NCI-H1417 treated with DMSO at 0.1 percent for 48 hours (cell line): ENCODE measurements at regions not wholly inside any gene's neighbourhood (a gene's known extent, or its start where the extent isn't known, plus 50 kb on each side); places are given as distances from the start of the nearest gene placed in this dataset.
"Not testable (repeated sequence)": the region's sequence is repeated elsewhere in the genome, so short reads cannot be mapped to it uniquely, and the experiment has no call there.

ENCODE experiments used
- DNase-seq: peaks from one replicate; lab custom pipeline; 2025; lab: John Stamatoyannopoulos, UW

DNA sequence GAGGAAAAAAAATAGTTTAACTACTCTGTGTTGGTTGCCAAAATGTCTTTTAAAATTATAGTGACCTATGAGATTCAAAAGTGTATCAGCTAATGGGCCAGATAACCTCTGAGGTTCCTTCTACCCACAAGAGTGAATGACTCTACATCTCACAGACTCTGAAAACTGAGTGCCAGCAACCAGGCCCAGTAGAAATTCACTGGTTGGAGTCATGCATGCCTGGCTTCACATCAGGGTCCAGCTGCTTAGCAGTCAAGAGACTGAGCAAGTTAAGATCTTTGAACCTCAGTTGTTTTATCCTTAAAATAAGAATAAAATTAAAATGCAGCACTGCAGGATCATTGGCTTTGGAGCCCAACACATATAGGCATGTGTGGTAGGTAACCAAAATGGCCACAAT lies 342.6 kb upstream of the NFIA start:
- no peak for DNase-seq

DNA sequence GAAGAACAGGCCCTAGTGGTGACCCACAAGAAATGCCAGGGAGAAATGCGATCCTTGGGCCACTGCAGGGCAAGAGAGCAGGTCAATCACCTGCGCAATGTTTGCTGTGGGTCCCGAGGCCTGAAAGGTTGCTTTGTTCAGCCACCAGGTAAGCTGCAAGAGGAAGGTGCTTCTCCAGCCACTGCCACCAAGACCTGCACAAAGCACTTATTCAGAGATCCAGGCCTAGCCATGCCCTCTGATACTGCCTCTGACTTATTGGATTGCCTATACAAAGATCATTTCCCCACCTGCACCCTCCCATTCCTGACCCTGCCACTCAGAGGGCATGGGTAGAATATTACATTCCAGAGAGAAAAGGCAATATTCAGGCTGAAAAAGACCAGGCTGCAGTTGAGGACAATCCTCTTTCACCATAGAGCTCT lies 349.4 kb upstream of the NFIA start:
- DNase-seq: no peak

DNA sequence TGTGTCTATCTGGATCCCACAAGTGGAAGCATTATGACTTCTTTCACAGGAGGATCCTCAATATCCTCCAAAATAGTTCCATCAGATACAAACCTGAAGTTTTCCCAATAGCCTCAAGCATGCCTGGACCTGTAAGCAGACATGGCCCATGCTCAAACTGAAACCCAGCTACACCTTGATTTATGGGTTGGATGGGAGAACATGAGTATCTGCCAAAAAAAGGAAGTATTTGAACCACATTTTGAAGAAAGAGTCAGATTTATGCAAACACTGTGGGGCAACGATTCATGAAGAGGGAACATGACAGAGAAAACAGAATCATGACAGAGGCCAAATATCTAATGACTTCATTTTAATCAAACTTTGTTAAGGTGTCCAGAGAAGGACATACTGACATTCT lies 351.0 kb upstream of the NFIA start:
- no peak for DNase-seq

DNA sequence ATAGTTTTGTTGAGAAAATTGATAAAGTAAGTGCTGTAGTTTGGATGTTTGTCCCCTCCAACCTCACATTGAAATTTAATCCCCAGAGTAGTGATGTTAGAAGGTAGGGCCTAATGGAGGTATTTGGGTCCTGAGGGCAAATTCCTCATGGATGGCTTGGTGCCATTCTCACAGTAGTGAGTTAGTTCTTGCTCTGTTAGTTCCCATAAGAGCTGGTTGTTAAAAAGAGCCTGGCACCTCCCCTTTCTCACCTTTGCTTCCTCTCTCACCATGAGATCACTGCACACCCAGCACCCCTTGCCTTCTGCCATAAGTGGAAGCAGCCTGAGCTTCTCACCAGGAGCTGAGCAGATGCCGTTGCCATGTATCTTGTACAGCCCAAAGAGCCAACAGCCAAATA lies 354.8 kb upstream of the NFIA start:
- DNase-seq: no peak

DNA sequence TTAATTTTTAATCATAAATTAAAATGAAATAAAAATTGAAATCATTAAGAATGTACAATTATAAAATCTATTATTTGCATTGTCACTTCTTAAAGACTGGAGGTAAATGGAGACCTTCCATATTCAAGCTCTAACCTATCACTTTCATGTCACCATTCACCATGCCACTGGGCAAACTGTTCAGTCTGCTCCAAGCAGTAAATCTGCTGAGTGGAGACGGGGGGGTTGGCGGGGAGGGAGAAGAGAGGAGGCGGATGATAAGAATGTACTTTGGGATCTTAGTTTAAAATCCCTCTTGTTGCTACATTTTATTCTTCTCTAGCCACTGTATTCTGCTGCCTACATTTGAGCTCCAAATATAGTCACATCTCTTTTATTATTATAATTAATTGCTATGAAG lies 365.9 kb upstream of the NFIA start:
- no peak for DNase-seq

DNA sequence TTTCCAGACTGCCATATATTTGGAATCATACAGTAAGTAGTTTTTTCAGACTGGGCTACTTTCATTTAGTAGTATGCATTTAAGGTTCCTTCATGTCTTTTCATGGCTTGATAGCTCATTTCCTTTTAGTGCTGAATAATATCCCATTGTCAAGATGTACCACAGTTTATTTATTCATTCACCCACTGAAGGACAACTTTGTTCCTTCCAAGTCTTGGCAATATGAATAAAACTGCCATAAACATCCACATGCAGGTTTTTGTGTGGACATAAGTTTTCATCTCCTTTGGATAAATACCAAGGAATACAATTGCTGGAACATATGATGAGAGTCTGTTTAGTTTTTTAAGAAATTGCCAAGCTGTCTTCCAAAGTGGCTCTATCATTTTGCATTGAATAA lies 366.4 kb upstream of the NFIA start:
- DNase-seq: no peak

DNA sequence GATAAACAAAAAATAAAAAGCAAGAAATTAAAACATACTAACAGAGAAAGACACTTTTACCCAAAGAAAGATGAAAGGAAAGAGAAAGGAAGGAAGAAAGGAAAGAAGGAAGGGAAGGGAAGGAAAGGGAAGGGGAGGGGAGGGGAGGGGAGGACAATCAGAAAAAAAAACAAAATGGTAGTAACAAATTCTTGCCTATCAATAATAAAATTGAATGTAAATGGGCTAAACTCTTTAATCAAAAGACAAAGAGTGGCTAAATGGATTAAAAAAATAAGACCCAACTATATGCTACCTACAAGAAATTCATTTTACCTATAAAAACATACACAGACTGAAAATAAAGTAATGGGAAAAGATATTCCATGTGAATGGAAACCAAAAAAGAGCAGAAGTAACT lies 372.9 kb upstream of the NFIA start:
- DNase-seq: no peak

DNA sequence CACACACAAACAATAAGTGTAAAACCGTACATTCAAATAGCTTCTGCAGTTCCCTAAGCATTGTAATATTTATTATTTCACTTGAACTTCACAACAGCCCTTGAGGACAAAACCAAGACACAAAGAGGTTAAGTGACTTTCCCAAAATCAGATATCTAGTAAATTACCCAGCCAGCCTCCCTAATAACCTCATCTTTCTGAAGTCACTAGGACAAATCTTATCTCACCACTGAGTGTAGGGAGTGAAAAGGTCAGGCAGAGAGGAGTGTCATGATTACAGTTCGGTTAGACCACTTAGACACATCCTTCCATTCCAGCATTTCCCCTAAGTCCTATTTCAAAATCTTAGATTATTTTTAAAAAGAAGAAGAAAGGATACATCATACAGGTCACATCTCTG lies 377.3 kb upstream of the NFIA start:
- DNase-seq: no peak

DNA sequence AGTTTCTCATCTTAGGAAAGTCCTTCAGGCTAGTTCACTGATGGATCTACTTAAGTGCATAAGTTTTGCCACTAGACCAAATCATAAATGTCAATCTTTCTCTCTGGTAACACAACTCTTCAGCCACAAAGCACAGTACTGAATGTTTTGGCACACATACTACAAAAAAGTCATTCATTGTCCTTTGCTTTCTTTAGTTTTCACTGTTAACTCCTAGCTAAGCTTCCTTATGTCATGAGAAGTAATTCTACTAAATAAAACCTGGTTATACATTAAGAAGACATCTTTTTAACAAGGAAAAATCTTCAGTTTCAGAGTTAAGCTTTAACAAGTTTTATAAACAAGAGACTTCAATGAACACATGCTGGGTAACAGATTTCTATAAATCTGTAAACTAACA lies 379.2 kb upstream of the NFIA start:
- no peak for DNase-seq

DNA sequence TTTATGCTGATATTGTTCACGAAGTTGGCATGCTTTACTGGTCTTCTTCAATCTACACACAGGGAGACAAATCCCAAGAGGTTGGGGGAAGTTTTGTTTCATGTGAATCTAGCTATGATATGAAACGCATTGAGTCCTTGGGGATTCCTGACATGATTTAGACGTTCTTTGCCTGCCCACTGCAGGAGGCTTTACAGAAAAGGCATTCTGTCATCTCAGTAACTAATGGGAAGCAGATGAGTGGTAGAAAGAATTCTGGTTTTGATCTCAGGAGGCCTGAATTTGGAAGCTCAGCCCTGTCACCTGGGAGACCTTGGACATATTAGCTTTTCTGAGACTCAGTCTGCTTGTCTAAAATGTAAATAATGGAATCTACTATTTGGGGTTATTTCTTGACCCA lies 383.0 kb upstream of the NFIA start:
- no peak for DNase-seq

DNA sequence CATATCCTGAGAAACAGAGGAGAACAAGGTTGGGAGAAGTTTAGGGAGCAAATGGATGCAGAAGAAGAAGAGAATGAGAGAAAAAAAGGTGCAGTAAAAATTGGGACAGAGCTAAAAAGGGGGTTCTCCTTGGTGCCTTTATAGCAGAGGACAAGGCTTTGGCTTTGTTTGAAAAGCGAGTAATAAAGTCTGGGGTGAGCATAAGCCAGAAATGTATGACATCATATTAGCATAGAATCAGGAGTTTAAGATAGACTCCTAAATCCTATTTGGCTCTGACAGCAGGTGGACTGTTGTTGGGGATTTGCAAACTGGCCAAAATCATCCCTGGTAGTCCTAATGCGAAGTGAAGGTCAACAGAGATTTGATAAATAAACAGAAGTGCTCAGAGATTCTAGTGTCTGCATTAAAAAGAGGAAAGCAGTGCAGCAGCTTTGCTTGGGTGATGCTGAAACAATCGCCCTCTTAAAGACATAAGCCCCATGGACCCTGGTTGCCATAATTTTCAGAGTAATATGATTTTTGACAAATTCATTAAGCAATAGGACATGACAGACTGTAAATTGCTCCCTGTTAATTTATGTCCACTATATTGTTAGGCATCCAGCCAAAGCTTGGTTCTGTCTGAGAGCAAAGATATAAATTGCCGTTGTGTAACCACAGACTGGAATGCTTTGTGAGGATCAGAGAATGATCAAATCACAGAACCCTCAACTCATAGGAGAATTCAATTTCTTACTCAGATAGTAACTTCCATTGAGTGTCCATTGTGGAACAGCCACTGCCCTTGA lies 385.0 kb upstream of the NFIA start:
- DNase-seq: no peak

DNA sequence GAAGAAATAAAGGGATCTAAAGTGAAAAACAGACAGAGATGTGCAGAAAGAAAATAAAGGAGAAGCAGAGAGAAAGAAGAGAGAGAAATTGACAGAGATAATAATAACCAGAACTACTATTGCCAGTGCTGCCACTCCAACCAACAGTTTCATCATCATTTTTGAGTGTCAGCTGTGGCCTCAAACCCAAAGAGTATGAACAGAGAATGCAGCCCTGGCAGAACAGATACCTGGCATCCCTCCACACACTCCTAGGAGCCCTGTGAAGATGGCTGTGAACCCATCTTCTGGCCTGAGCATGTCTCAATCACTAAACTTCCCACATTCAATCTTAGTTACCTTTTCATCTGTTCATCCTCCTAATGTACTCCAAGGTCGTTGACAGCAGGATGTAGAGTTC lies 385.8 kb upstream of the NFIA start:
- DNase-seq: no peak

DNA sequence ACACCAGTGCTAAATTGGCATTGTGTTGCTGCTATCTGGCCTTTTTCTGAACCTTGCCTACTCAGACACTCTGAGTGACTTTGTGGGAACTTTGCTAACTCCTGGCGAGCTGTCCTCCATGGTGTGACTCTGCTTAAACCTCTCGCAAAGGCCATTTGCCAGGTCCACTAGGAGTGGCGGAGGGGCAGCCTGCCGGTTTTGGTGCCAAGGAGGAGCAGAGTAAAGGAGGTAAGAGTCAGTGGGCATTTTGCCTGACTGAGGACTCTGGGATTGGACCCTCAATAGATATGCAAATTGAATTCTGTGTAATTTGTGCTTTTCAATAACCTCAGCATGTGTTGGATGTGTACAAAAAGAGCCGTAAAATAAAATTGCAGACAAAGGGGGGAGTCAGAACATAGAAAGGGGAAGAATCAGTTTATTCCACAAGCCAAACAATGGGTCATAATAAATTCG lies 386.6 kb upstream of the NFIA start:
- no peak for DNase-seq

DNA sequence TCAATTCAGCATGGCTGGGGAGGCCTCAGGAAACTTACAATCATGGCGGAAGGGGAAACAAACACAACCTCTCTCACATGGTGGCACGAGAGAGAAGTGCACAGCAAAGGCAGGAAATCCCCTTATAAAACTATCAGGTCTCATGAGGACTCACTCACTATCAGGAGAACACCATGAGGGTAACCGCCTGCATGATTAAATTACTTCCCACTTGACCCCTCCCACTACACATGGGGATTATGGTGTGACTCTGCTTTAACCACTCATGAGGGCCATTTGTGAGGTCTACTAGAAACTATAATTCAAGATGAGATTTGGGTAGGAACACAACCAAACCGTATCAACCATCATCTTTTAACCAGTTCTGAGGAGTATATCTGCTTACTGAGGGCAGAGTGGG lies 387.4 kb upstream of the NFIA start:
- DNase-seq: no peak

DNA sequence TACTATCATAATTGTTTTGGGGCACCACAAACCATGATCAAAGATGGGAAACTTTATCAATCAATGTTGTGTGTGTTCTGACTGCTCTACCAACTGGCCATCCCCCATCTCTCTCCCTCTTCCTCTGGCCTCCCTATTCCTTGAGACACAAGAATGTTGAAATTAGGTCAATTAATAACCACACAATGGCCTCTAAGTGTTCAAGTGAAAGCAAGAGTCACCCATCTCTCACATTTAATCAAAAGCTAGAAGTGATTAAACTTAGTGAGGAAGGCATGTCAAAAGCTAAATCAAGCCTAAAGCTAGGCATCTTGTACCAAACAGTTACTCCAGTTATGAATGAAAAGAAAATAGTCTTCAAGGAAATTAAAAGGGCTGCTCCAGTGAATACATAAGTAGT lies 390.3 kb upstream of the NFIA start:
- no peak for DNase-seq

DNA sequence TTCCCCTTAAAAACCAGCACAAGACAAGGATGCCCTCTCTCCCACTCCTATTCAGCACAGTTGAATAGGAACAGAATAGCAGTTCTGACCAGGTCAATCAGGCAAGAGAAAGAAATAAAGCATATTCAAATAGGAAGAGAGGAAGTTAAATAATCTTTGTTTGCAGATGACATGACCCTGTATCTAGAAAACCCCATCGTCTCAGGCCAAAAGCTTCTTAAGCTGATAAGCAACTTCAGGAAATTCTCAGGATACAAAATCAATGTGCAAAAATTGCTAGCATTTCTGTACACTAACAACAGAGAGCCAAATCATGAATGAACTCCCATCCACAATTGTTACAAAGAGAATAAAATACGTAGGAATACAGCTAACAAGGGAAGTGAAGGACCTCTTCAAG lies 394.1 kb upstream of the NFIA start:
- not testable (repeated sequence) for DNase-seq

DNA sequence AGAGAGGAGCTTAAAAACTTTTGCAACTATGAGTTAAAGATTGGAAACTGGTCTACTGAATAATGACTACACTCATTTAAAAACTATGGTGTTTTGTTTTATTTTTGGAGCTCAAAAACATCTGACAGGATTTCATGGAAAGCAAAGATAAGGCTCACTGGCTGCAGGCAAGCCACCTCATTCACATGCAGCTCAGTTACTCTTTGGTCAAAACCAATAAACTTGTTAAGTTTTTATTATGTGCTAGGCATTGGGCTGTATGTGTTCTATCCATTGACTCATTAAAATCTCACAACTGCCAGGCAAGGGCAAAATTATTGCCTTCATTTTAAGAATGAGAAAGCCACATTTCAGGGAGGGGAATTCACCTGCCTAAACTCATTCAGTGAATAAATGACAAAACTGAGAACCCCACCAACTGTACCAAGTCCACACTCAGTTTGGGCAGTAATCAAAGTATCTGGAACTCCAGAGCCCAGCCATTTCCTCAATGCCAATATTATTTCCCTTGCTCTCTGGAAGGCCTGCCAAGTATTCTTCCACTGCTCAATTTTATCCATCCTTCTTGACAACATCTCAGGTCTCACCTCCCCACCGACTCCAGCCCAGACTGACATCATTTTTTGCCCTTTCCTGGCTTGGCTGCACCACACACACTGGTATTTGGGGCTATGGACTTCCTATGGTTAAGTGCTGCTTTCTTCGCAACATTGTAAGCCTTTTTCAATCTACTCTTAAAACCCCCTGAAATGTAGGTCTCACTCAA lies 401.1 kb upstream of the NFIA start:
- no peak for DNase-seq

DNA sequence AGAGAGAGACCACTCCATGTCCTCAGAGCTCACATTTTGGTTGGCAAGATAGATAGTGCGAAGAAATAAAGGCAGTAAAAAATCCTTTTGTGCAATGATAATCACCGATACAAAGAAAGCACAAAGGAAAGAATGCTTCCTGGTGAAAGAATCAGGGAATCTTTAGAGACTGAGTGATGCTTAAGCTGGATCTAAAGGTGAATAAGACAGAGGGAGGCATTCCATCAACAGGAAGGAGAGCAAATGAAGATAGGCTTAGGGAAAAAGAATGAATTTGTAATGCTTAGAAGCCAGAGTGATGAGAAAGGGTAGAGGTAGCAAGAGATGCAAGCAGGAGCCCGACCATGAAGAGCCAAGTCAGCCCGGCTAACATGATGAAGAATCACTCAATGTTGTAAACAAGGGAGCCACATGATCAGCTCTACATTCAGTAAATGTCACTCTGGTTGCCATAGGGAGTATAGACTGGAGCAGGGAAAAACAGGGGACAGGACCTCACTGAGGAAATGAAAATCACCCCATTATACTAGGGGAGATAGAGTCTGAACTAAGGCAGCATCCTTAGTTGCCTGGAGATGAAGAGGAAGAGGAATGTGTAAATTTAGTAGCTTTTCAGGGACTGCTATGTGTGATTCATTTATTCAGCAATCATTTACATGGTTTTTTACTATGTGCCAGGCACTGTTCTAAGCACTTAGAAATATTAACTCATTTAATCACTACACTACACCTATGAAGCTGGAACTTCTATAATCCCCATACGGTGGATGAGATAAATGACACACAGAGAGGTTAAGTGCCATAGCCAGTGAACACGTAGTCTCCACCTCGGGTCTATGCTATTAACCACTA lies 402.6 kb upstream of the NFIA start:
- DNase-seq: no peak

DNA sequence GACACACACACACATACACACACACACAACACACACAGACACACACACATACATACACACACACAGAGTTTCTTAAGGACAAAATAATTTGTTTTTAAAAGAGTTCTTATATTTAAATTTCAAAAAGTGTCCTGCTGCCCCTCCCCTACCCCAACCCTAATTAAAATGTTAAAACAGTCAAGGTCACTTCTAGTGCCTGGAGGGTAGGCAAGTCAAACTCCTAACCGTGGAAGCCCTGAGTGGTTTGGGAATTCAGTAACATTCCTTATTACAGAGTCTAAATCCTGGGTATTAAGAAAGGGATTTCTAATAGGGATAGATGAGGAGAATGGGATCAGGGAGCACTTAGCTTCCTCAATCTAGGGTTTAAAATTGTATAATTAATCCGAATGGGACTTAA lies 403.6 kb upstream of the NFIA start:
- DNase-seq: no peak

DNA sequence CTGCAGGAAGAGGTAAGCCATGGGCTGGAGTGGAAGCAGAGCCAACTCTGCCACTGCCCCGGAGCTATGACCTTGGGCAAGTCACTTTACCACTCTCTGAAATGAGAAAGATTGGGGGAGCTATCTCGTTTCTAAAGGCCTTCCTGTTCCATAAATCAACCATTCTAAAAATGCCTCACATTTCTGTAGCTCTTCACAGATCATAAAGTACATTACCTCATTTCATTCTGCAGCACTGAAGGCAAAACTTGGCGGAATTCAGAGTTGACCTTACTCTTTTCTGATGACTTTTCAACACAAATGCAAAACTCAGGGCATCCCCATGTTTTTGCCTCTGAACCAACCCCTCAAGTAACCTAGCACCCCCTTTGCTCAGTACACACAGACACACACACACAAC lies 404.0 kb upstream of the NFIA start:
- no peak for DNase-seq

DNA sequence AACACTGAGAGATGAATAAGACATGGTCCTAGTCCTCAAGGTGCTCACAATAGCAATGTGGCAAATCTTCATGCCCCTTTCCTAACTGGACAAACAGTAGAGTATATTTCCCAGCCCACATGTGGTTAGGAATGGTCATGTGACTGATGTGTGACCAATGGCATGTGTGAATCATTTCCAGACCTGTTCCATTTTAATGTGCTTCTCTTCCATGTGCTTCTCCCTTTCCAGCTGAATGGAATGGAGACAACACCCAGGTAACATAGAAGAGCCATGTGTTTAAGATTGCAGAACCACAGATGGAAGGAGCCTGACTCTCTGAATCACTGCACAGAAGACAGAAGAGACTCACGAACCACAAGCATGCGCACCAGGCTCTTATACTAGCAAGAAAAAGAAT lies 409.9 kb upstream of the NFIA start:
- no peak for DNase-seq

DNA sequence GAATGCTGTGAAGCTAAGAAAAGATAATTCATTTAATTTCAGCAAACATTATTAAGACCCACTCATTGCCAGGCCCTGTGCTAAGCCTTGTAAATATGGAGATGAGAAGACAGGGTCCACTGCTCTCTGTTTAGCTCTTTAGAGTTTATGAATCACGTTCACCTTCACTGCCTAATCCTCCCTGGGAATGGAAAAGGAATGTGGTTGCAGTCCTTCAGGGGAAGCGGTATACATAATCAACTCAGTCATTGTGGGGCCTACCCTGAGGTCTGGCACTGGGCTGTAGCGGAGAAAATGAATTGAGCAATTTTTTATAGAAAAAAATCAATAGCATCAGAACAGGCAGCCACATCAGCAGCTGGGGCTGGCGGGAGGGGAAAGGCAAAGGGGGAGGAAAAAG lies 412.1 kb upstream of the NFIA start:
- DNase-seq: no peak

DNA sequence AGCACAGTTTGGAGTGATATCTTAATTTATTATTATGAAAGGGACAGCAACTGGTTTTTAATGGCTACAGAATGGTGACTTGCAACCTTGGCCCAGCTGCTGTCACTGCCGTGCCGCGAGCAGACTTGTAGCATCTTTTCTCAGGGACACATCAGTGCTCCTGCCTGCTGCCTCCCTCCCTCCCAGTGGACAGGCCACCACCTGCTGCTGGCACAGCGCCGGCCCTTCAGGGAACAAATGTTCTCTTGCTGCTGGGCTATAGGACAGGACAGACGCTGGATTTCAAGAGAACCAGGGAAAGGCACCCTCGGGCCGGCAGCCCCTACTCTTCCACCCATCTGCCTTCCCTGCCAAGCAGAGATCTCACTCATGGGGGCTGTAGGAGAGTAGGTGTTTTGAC lies 413.8 kb upstream of the NFIA start:
- DNase-seq: no peak
